H1 (cell line): ENCODE measurements at regions not wholly inside any gene's neighbourhood (a gene's known extent, or its start where the extent isn't known, plus 50 kb on each side); places are given as distances from the start of the nearest gene placed in this dataset.

Source experiments
- CTCF ChIA-PET: fragments of 300-600 bp; sonication (Branson Sonifier 250); formaldehyde crosslinking; loops from one replicate; lab custom pipeline; 2021; ENCODE audit not compliant: partially characterized antibody; lab: Charles Lee
- POLR2A ChIA-PET: fragments of 300-600 bp; sonication (Branson Sonifier 250); formaldehyde crosslinking; loops from one replicate; lab custom pipeline; 2021; ENCODE audit warnings: inconsistent platforms; ENCODE audit not compliant: partially characterized antibody; lab: Charles Lee
- DNase-seq, 2 experiments: peaks; one replicate each; pipeline versions ENCODE4 v3.0.0 to v3.0.0-alpha.2; 2010 to 2022; ENCODE audit warnings: low spot score in 2 of 2, low read depth in 1 of 2, mixed read lengths in 1 of 2
- FAIRE-seq: peaks from 2 replicates; lab custom pipeline; 2011; peaks lifted over from hg19 to GRCh38; lab: Jason Lieb, UNC
- H2AFZ ChIP-seq: 2 replicates; pipeline ENCODE4 v1.8.1; 2012; ENCODE audit warnings: low read length, inconsistent platforms
- H2AK5ac ChIP-seq: 2 replicates; pipeline ENCODE4 v1.6.1; 2013; ENCODE audit warnings: low read depth, low read length
- H2BK120ac ChIP-seq: replicated peaks from 2 replicates; pipeline ENCODE3; 2013; ENCODE audit warnings: low read depth, low read length, inconsistent platforms
- H2BK12ac ChIP-seq: 2 replicates; pipeline ENCODE4 v1.6.1; 2013; ENCODE audit warnings: low read depth, low read length
- H2BK15ac ChIP-seq: 2 replicates; pipeline ENCODE4 v1.6.1; 2013; ENCODE audit warnings: low read length
- H2BK20ac ChIP-seq: 2 replicates; pipeline ENCODE4 v1.6.1; 2013; ENCODE audit warnings: low read length
- H2BK5ac ChIP-seq: 2 replicates; pipeline ENCODE4 v1.6.1; 2013; ENCODE audit warnings: low read depth, low read length
- H3K14ac ChIP-seq: 2 replicates; pipeline ENCODE4 v1.6.1; 2013; ENCODE audit warnings: inconsistent platforms; ENCODE audit not compliant: insufficient read length
- H3K18ac ChIP-seq: 2 replicates; pipeline ENCODE4 v1.6.1; 2013; ENCODE audit warnings: low read length; ENCODE audit errors: extremely low read depth
- H3K23ac ChIP-seq: 2 replicates; pipeline ENCODE4 v1.6.1; 2013; ENCODE audit warnings: inconsistent platforms; ENCODE audit not compliant: insufficient read length
- H3K23me2 ChIP-seq: 2 replicates; pipeline ENCODE4 v1.6.1; 2013; ENCODE audit warnings: low read depth, low read length
- H3K27ac ChIP-seq: 2 replicates; pipeline ENCODE4 v1.6.1; 2011; ENCODE audit warnings: low read depth, low read length, inconsistent platforms
- H3K27me3 ChIP-seq, 4 experiments: replicated peaks in 1 of 4; 1 replicate in 1 of 4; 2 replicates in 3 of 4; pipeline versions ENCODE4 v1.6.1 to v1.8.1; 2011 to 2013; ENCODE audit warnings: low read length in 3 of 4, mild to moderate bottlenecking in 3 of 4, inconsistent platforms in 2 of 4, mixed read lengths in 2 of 4, moderate library complexity in 1 of 4; ENCODE audit not compliant: control insufficient read depth in 3 of 4, insufficient read depth in 3 of 4; ENCODE audit errors: extremely low read depth in 1 of 4
- H3K36me3 ChIP-seq, 4 experiments: 2 replicates each; pipeline versions ENCODE4 v1.6.1 to v1.8.1; 2011 to 2013; ENCODE audit warnings: mild to moderate bottlenecking in 4 of 4, low read length in 3 of 4, moderate library complexity in 2 of 4, control low read depth in 1 of 4, inconsistent platforms in 1 of 4; ENCODE audit not compliant: insufficient read depth in 4 of 4, control insufficient read depth in 2 of 4
- H3K4ac ChIP-seq: replicated peaks from 2 replicates; pipeline ENCODE3; 2013; ENCODE audit warnings: low read length, low read depth, mixed read lengths, inconsistent platforms; ENCODE audit not compliant: insufficient read length
- H3K4me1 ChIP-seq, 4 experiments: replicated peaks in 1 of 4; 1 replicate in 1 of 4; 2 replicates in 3 of 4; pipeline versions ENCODE4 v1.6.1 to v1.8.1; 2011 to 2013; ENCODE audit warnings: low read length in 3 of 4, inconsistent platforms in 2 of 4, mixed read lengths in 1 of 4; ENCODE audit not compliant: insufficient read depth in 4 of 4, control insufficient read depth in 3 of 4
- H3K4me2 ChIP-seq, 2 experiments: 2 replicates each; pipeline versions ENCODE4 v1.6.1 to v1.8.1; 2011 to 2013; ENCODE audit warnings: low read depth in 2 of 2, low read length in 2 of 2, control low read depth in 1 of 2, inconsistent platforms in 1 of 2, mild to moderate bottlenecking in 1 of 2; ENCODE audit not compliant: insufficient read depth in 1 of 2
- H3K4me3 ChIP-seq, 4 experiments: fragments of 200-600, 300-600 bp in 1 of 4; sonication (generic), shearing (Covaris generic), sonication (Bioruptor Twin) in 1 of 4; 2 replicates each; pipeline versions ENCODE4 v1.5.1 to v1.8.1; 2011 to 2016; ENCODE audit warnings: low read length in 4 of 4, low read depth in 3 of 4, control low read depth in 2 of 4, inconsistent platforms in 2 of 4, mild to moderate bottlenecking in 2 of 4, mixed read lengths in 1 of 4, moderate library complexity in 1 of 4; ENCODE audit not compliant: insufficient read depth in 2 of 4; ENCODE audit errors: extremely low read depth in 1 of 4
- H3K56ac ChIP-seq: replicated peaks from 2 replicates; pipeline ENCODE3; 2013; ENCODE audit warnings: low read depth, mild to moderate bottlenecking, mixed read lengths, low read length, inconsistent platforms; ENCODE audit not compliant: insufficient read length
- H3K79me1 ChIP-seq: 2 replicates; pipeline ENCODE4 v1.6.1; 2013; ENCODE audit warnings: low read depth, low read length, control low read depth
- H3K79me2 ChIP-seq, 2 experiments: 2 replicates each; pipeline versions ENCODE4 v1.6.1 to v1.8.1; 2012 to 2013; ENCODE audit warnings: low read length in 2 of 2, mild to moderate bottlenecking in 2 of 2, inconsistent platforms in 1 of 2; ENCODE audit not compliant: insufficient read depth in 2 of 2, control insufficient read depth in 1 of 2
- H3K9ac ChIP-seq, 4 experiments: replicated peaks in 1 of 4; 1 replicate in 1 of 4; 2 replicates in 3 of 4; pipeline versions ENCODE4 v1.6.1 to v1.8.1; 2011 to 2013; ENCODE audit warnings: low read depth in 3 of 4, low read length in 3 of 4, control low read depth in 2 of 4, mild to moderate bottlenecking in 2 of 4, moderate library complexity in 2 of 4, inconsistent platforms in 1 of 4; ENCODE audit errors: extremely low read depth in 1 of 4
- H3K9me3 ChIP-seq, 2 experiments: 2 replicates each; pipeline versions ENCODE4 v1.6.1 to v1.8.1; 2012 to 2013; ENCODE audit warnings: mild to moderate bottlenecking in 2 of 2, moderate library complexity in 2 of 2, control low read depth in 1 of 2, inconsistent platforms in 1 of 2, low read depth in 1 of 2, low read length in 1 of 2, mixed read lengths in 1 of 2; ENCODE audit not compliant: insufficient read depth in 2 of 2
- H4K20me1 ChIP-seq, 2 experiments: replicated peaks in 1 of 2; 2 replicates each; pipeline versions ENCODE3 to v1.8.1; 2011 to 2013; ENCODE audit warnings: inconsistent platforms in 2 of 2, low read length in 2 of 2, mild to moderate bottlenecking in 1 of 2; ENCODE audit not compliant: insufficient read depth in 2 of 2, control insufficient read depth in 1 of 2
- H4K5ac ChIP-seq: 2 replicates; pipeline ENCODE4 v1.6.1; 2013; ENCODE audit warnings: low read length, low read depth, mixed read lengths, inconsistent platforms; ENCODE audit not compliant: insufficient read length
- H4K8ac ChIP-seq: 2 replicates; pipeline ENCODE4 v1.8.0; 2013; ENCODE audit warnings: mild to moderate bottlenecking, moderate library complexity, low read length, inconsistent platforms; ENCODE audit not compliant: insufficient read depth; ENCODE audit errors: extremely low read depth
- H4K91ac ChIP-seq: replicated peaks from 2 replicates; pipeline ENCODE3; 2013; ENCODE audit warnings: low read length, mixed read lengths, inconsistent platforms; ENCODE audit not compliant: insufficient read length
- CHD2 ChIP-seq: IDR thresholded peaks from 2 replicates; pipeline ENCODE4 v1.6.1; 2012; ENCODE audit warnings: low read length, improper control_type of control experiment
- CREB1 ChIP-seq: IDR thresholded peaks from 2 replicates; pipeline ENCODE4 v1.6.1; 2012; ENCODE audit warnings: inconsistent platforms
- MAX ChIP-seq: IDR thresholded peaks from 2 replicates; pipeline ENCODE4 v1.6.1; 2012; ENCODE audit warnings: inconsistent platforms
- PHF8 ChIP-seq: fragments of 200-600 bp; sonication (generic); conservative IDR thresholded peaks from 2 replicates; pipeline ENCODE4 v1.7.1; 2012; ENCODE audit warnings: low read depth, mild to moderate bottlenecking, inconsistent platforms, low read length, moderate library complexity
- RFX5 ChIP-seq: IDR thresholded peaks from 2 replicates; pipeline ENCODE4 v1.6.1; 2011; ENCODE audit warnings: low read depth, low read length, improper control_type of control experiment, borderline replicate concordance
- TEAD4 ChIP-seq: IDR thresholded peaks from 2 replicates; pipeline ENCODE4 v1.6.1; 2012; ENCODE audit warnings: low read depth, low read length, inconsistent platforms, mixed read lengths
- WGBS, 2 experiments: shearing (Covaris generic) in 1 of 2; methylation state at CpG; one replicate each; pipeline versions ENCODE4 v1.1.6 to v1.1.7; 2013 to 2015; ENCODE audit warnings: low lambda C conversion rate in 2 of 2, mixed read lengths in 2 of 2, inconsistent platforms in 1 of 2, low coverage in 1 of 2, missing lambda C conversion rate in 1 of 2; ENCODE audit not compliant: insufficient replicate concordance in 2 of 2, insufficient coverage in 1 of 2, insufficient read length in 1 of 2; ENCODE audit errors: extremely low coverage in 1 of 2, missing lambda C conversion rate in 1 of 2; 5-methylcytosine and 5-hydroxymethylcytosine counted together

GRCh38 chr5:14008819-14009311 lies 64.4 kb upstream of the DNAH5 start:
- Histone ChIP-seq H4K91ac (no peak overlapping the region), H2AK5ac (no peak overlapping the region), H3K9me3 (no peaks in the 10 kb centered on the region), H3K27ac (no peak overlapping the region), H3K9ac (no peak overlapping the region), H3K79me2 (no peaks in the 10 kb centered on the region), H4K5ac (no peak overlapping the region), H4K8ac (no peak overlapping the region), H3K18ac (no peak overlapping the region), H3K23me2 (peaks cover 7% of the 10 kb centered on the region), H3K79me1 (no peaks in the 10 kb centered on the region; the same call in 1 of the 2 replicates), H3K4me2 (no peak overlapping the region), H2BK20ac (no peak overlapping the region), H2AFZ (0 out of 2 replicates have a peak overlapping the region, but pooled peaks have one; percentile 81), H3K27me3 (no peaks in the 10 kb centered on the region; a peak in 1 of 7 replicates), H2BK120ac (no peak overlapping the region), H3K4me1 (no peaks in the 10 kb centered on the region), H2BK15ac (no peak overlapping the region), H3K4ac (no peak overlapping the region), H3K23ac (no peak overlapping the region), H3K14ac (no peak overlapping the region), H3K56ac (no peak overlapping the region), H4K20me1 (no peaks in the 10 kb centered on the region), H3K36me3 (no peaks in the 10 kb centered on the region), H2BK12ac (no peak overlapping the region), H2BK5ac (no peak overlapping the region), H3K4me3 (no peak overlapping the region)
- POLR2A ChIA-PET: no interaction called here
- DNase-seq (no peak), FAIRE-seq (no peak)
- CTCF ChIA-PET: no interaction called here
- 70% methylated on average over 8 of the region's 8 CpGs; no CpG with 5 or more reads in 1 of the 2 experiments for WGBS, 2 experiments
- TF ChIP-seq RFX5 (no peak), CREB1 (no peak), TEAD4 (no peak), CHD2 (no peak), MAX (no peak), PHF8 (no peak)
